HG02610 (cell line): ENCODE measurements at regions not wholly inside any gene's neighbourhood (a gene's known extent, or its start where the extent isn't known, plus 50 kb on each side); places are given as distances from the start of the nearest gene placed in this dataset.
"Not testable (repeated sequence)": the region's sequence is repeated elsewhere in the genome, so short reads cannot be mapped to it uniquely, and the experiment has no call there.

ENCODE experiments used
- ATAC-seq: cut with Tn5 transposase; IDR thresholded peaks from one replicate; pipeline ENCODE4 v1.9.1; 2021; ENCODE audit warnings: mild to moderate bottlenecking, moderate library complexity; ENCODE audit not compliant: unreplicated experiment

DNA sequence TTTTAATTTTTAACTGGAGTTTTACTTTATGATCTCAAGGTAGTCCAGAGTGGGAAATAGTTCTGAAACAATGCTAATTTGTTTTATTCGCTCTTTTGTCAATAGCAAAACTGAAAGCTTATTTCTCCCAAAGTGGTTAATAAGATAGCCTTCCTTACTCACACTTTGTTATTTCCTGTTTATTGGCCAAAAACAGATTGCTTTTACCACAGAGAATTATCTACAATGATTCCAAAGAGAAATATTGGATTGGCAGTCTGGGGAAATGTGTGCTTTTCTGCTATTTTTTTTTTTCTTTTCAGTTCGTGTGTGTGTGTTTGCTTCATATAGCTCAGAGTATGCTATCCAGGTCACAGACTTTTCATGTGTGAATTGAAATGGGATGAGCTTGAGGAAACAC, 756.7 kb upstream of the RGMB start:
- no peak for ATAC-seq

DNA sequence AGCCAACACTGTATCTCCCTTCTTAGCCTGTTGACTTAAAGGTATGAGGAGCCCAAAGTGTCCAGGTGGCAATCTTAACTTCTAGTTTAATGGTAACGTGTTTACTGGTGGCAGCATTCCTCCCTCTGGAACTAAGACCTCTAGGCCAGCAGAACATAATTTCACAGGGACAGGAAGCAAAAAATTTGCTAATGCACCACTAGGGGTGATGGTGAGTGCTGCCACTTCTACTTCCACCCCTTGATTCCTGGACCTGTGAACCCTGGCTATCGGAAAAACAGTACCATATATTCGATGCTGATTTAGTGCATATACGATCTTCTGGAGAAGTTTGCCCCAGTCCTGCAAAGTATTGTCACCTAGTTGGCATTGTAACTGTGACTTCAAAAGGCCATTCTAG, 743.2 kb upstream of the RGMB start:
- ATAC-seq, result not testable (repeated sequence)

DNA sequence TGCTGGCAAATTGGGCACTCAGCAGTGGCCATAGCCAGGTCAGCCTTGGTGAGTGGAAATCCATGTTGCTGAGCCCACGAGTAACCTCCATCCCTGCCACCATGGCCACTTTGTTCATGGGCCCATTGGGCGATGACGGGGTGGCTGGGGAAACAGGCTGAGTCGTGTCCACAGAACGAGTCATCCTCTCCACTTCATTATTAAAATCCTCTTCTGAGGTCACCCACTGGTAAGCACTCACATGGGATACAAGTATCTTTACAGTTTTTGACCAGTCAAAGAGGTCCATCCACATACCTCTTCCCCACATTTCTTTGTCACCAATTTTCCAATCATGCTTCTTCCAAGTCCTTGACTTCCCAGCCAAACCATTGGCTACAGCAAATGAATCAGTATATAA, 742.4 kb upstream of the RGMB start:
- not testable (repeated sequence) for ATAC-seq

DNA sequence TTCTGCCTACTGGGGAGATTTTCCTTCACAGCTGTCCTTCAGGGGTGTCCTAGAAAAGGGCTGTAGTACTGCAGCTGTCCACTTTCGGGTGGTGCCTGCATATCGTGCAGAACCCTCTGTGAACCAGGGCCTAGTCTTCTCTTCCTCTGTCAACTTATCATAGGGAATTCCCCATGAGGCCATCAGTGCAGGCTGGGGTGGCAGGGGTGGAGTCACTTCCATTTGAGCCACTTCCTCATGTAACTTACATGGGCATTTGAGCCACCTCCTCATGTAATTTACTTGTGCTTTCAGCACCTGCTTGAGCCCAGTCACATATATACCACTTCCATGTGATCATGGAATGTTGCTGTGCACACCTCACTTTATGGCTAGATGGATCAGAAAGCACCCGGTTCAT, 742.0 kb upstream of the RGMB start:
- no peak for ATAC-seq

DNA sequence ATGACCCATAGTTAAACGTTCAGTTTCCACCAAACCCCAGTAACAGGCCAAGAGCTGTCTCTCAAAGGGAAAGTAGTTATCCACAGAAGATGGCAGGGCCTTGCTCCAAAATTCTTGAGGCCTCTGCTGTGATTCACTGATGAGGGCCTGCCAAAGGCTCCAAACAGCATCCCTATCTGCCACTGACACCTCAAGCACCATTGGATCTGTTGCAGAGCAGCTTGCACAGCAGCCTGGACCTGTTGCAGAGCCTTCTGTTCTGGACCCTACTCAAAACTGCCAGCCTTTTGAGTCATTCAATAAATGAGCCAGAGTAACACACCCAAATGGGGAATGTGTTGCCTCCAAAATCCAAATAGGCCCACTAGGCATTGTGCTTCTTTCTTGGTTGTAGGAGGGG, 741.5 kb upstream of the RGMB start:
- no peak for ATAC-seq

DNA sequence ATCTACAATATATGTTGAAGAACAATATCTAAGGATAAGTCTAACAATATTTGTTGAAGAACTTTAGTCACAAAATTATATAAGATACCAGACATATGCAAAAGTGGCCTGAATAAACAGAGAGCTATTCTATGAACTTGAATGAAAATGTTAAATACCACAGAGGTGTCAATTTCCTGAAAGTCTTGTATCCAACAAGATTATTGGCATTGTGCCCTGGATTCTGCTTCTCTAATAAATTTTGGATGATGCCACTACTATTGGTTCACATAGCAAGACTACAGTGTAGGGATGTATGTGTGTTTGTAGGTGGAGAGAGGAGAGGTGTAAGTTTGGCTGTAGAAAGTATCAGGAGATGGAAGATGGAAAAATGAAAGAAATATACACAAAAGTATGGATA, 731.8 kb upstream of the RGMB start:
- no peak for ATAC-seq

DNA sequence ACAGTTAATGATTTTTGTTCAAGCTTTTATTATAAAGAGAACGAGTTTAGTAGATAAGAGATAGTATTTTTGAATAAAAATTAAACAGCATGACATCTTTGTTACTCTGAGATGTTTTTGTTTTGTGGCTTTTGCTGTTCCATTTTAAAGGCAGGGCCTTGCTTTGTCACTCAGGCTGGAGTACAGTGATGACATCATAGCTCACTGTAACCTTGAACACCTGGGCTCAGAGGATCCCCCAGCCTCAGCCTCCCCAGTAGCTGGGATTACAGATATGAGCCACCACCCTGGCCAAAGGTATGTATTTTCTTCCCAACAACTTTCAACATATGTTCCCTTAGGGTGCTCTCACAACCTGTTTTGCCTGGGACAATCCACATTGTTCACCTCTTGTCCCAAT, 730.9 kb upstream of the RGMB start:
- ATAC-seq, result no peak

DNA sequence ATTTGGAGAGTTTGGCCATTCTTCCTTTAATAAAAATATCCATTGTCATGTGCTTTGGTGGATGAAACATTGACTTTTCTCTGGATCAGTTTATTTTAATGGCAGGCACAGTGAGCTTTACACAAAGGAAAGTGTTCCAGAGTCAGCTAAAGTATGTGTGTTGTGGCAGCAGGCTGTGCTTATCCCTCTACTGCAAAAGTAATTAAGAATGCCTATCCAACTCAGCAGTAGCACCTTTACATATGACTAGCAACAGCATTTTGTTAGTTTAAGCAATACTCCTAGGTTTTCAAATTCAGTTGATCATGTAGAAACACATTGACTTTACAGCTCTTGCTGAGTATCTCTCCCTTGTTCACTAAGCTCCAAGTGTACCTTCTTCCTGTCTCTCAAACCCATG, 730.5 kb upstream of the RGMB start:
- no peak for ATAC-seq

DNA sequence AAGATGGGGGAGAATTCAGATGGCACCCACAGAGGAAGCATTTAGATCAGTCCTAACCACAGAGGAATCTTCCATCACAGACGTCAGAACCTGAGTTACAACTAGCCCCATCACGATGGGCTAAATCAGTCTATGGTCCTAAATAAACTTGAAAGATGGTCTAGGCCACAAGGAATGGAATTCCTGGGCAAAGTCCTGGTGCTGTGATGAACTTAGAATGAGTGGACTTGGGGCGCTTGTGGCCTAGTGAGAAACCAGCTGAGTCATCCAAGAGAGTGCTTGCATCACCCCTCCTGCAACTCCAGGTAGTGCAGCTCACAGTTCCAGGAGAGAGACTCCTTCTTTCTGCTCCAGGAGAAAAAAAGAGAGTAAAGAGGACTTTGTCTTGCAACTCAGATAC, 722.9 kb upstream of the RGMB start:
- ATAC-seq, result no peak

DNA sequence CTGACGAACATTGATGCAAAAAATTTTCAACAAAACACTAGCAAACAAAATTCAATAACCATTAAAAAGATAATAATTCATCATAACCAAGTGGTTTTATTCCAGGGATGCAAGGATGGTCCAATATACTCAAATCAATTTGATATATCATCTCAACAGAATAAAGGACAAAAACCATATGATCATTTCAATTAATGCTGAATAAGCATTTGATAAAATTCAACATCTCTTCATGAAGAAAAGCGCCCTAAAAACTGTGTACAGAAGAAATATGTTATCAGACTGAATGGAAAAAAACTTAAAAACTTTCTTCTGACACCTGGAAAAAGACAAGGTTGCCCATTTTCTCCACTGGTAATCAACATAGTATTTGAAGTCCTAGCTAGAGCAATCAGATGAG, 720.3 kb upstream of the RGMB start:
- ATAC-seq, result no peak

DNA sequence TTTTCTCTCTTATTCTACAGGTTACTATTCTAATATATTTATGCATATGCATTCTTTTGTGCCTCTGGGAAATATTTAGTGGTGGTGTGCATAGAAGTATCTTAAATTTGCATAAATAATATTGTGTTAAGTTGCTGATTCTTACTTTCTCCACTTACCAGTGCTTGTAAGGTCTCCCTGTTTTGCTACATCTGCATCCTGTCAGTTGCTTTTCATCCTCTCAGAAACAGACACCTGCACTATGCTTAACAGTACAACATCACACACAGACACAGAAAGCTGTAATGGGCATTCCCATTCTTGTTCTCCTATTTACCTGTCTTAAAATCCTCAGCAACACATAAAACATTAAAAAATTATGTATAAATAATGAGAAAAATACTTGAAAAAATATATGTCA, 713.3 kb upstream of the RGMB start:
- ATAC-seq, result no peak

DNA sequence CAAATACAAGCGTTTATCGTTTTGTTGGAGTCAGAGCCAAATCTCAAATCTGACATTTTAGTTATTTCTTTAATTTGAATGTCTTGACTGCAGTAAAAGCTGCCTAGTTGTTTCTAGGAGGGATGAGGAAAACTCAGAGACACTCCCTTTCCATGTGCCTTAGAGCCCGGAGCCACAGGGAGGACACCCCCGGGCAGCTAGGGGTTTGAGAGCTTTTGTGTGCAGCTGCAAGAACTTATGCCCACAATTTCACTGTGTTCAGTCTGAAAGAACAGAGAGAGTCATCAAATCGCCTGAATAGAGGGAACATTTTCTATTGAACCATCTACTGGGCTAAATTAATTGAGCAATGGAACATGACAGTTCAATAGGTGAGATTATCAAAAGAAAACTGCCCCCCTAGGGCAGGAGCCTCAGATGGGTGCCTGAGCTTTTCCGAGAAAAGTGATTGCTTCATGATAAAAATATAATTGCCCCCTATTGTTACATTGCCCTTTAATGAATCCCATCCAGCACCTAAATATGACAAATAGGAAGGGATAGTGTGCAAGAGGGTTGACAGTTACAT, 709.3 kb upstream of the RGMB start:
- ATAC-seq, result no peak

DNA sequence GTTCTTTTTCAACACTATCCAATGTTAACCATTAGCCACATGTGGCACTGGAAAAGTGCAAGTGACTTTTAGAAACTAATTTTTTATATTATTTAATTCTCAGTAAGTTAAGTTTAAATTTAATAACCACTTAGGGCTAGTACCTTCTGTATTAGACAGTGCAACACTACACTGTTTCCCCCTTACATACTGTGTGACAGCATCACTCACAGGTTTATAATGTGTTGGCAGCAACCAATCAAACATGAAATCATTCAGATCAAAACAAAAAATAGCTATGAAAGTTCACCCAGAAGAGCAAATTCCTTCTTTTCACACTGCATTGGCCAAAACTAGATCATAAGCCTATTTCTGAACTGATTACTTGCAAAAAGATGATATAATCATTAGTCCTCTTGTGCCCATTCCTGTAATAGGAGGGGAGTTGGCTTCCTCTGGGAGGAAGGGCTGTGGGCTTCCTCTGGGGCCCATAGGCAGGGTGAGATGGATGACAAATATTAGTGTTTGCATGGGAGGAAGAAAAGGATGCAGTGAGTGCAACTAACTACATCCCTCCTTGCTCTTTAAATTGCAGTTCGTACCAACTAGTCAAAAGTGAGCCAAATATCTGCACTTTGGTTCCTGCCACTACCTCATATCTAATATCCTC, 708.1 kb upstream of the RGMB start:
- no peak for ATAC-seq

DNA sequence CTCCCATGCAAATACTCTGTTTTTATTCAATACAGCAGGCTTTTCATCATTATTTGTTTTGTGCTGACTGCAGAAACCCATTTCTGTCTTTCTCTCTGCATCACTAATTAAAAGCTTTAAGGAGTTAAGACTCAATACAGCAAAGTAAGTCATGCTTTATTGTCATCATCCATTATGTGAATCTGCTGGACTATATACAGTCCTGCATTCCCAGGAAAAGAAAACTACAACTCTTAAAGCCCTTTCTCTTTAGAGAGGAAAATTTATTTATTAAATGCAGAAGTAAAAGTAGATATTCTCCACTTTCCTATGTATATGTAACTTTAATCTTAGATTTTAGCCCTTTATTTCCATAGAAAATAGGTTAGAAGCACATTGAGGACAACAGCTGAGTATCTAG, 706.6 kb upstream of the RGMB start:
- no peak for ATAC-seq

DNA sequence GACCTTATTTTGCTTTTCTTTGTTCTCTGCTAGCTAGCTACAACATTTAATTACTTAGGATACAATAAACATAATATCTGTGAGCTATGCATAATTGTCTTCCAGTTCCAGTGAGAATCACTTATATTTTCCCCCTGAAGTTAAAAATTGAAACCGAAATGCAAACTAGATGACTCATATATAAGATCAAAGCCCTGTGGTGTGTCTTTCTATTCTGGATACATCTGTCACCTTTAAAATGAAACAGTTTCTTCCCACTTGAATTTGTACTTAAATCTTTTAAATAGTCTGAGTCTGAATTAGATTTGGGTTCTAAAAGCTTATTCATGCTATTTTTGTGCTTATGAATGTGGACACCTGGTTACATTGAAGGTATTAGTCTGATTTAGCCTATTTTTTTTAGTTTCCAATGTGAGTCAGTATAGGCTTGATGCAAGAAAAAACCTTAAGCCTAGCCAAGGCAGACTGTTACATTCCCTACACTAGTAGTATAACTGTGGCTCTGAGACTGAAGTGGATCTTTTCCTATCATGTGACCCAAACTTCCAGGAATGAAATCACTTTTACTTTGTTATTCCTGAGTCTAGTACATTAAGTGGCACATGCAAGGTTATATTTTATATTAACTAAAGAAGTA, 703.5 kb upstream of the RGMB start:
- peak; percentile 93 for ATAC-seq

DNA sequence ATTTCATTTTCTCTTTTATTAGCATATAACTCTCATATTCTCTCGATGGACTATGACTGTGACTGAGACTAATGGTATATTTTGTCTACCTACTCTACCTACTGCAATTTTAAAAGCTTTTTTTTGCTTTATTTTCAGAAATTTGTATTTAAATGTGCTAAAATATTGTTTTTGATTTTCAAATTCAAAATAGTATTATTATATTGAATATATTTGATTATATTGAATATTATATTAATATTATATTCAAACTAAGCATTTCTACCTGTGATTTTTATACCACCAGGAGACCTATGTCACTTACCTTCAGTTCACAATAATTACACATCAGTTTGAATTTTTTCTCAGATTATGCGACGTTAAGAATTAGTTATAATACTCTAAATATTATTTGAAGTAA, 700.5 kb upstream of the RGMB start:
- ATAC-seq, result no peak

DNA sequence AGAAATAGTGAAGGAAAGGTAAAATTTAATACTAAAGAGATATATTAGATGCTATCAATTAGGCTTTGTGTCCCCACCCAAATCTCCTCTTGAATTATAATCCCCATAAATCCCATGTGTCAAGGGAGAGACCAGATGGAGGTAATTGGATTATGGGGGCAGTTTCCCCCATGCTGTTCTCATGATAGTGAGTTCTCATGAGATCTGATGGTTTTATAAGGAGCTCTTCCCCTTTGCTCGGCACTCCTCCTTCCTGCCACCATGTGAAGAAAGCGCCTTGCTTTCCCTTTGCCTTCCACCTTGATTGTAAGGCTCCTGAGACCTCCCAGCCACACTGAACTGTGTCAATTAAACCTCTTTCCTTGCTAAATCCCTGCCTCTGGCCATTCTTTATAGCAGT, 697.0 kb upstream of the RGMB start:
- no peak for ATAC-seq

DNA sequence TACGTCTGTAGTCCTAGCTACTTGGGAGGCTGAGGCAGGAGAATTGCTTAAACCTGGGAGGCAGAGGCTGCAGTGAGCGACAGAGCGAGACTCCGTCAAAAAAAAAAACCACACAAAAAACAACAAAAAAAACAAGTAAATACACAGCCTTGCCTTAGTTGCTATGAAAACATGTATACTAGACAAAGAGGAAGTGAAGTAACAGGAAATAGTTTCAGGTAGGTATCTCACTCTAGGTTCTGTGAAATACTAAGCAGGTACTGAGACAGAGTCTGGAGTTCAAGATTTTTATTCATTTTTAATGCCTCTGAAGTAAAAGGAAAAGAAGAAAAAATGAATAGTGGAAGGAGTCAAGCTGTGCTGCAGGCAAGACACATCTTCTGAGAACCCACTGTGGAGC, 687.9 kb upstream of the RGMB start:
- no peak for ATAC-seq

DNA sequence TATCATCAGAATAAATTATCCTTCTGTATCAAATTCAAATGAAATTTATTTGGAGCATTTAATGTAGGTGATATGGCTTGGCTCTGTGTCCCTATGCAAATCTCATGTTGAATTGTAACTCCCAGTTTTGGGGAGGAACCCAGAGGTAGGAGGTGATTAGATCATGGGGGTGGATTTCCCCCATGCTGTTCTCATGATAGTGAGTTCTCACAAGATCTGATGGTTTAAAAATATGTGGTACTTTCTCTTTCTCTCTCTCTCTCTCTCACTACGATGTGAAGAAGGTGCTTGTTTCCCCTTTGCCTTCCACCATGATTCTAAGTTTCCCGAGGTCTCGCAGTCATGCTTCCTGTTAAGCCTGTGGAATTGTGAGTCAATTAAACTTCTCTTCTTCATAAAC, 678.4 kb upstream of the RGMB start:
- ATAC-seq, result peak; percentile 72

DNA sequence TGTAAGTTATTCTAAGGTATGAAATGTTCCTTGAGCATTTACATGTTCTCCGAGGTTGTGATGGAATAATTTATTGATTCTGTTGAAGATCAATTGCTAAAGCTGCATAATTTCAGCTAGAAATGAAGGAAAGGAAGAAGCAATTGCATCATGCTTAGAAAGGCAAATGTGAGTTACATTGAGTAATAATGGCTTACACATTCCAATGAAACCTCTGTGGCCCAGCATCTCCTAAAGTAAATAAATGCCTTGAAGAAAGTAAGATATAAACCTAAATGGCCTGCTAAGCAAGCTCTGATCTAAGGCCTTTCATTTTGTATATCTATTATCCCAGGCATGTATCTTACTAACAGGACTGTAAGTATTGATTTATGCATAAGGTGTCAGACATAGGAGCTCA, 677.3 kb upstream of the RGMB start:
- no peak for ATAC-seq

DNA sequence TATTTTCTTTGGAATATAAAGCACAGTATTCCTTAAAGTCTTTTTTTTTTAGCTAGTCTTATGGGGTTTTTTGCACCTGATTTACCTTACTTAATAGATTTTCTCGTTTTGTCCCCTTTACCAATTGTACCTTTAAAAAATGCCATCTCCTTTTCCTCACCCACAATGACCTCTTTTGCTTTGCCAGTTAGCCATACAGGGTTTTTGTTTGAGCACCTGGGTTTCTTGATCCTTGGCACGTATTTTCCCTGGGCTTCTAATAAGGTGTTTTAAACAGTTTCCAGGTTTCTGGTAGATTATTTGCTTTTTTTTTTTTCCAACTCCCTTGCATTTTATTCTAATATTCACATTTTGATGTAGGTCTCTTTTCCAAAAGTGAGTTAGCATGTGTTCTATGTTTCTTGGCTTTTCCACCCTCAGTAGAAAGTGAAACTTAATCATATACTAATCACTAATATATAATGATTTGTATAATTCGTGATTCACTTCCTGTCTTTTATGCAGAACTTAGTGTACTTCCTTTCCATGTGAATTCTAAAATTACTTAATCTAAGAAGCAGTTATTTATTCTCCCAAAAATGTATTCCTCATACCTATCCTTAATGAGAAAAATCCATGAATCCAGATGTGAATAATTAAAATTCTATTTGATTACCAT, 673.9 kb upstream of the RGMB start:
- no peak for ATAC-seq

DNA sequence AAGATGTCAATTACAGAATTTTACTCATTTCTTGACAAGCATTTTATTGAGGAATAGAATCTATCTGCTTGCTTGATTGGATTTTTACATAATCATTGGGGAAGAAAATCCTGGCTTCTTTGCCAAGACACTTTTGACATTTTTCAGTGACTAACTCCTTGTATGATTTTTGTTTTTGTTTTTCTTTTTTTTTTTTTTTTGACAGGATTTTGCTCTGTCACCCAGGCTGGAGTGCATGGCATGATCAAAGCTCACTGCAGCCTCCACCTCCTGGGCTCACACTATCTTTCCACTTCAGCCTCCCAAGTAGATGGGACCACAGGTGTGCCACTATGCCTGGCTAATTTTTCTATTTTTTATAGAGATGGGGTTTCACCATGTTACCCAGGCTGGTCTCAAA, 672.3 kb upstream of the RGMB start:
- ATAC-seq, result no peak
